ENCODE measurements at regions not wholly inside any gene's neighbourhood (a gene's known extent, or its start where the extent isn't known, plus 50 kb on each side); places are given as distances from the start of the nearest gene placed in this dataset.

DNA sequence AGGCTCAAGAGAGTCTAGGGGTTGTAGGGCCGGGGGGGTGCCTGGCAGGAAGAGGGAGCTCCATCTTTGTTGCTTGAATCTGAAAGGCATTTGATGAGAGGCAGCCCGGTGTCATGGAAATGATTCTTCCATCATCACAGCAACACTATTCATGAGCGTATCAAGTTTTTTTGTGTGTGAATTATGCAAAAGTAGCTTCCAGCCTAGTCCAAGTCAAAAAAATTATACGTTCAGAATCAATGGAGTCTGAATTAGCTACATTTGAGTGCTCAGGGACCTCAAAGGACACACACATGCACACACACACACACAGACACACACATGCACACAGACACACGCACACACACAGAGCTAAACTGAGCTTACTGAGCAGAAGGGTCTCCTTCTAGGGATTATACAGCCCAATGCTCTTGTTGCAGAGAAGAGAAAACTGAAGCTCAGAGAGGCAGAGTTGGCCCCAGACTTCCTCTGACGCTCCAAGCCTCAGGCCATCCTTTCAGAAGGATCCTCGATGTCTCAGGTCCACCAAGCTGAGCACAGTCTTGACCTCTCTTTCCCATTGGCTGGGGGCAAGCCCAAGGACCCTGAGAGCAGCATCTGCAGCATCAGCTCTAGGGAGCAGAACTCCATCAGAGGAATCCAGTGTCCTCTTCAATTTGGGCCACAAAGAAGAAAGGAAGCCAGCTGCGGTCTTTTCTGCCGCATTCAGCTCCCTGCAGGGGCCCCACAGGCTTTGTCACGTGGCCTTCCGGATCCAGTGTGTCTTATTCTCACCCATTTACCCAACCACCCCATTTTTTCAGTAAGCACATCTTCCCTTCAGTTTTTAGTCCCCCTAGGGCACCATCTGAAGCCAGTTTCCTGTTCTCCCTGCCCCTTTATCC lies 228.0 kb downstream of the UACA start:
- TF ChIP-seq, protein P1, sequence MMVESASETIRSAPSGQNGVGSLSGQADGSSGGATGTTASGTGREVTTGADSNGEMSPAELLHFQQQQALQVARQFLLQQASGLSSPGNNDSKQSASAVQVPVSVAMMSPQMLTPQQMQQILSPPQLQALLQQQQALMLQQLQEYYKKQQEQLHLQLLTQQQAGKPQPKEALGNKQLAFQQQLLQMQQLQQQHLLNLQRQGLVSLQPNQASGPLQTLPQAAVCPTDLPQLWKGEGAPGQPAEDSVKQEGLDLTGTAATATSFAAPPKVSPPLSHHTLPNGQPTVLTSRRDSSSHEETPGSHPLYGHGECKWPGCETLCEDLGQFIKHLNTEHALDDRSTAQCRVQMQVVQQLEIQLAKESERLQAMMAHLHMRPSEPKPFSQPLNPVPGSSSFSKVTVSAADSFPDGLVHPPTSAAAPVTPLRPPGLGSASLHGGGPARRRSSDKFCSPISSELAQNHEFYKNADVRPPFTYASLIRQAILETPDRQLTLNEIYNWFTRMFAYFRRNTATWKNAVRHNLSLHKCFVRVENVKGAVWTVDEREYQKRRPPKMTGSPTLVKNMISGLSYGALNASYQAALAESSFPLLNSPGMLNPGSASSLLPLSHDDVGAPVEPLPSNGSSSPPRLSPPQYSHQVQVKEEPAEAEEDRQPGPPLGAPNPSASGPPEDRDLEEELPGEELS (CRISPR knock-in tag; IDR thresholded peaks at IDR 0.05; ENCODE audit: borderline replicate concordance) = no peak
- TF ChIP-seq SIN3A (IDR thresholded peaks at IDR 0.05; ENCODE audit: borderline replicate concordance in 2 of 2, control insufficient read depth in 1 of 2, low read depth in 2 of 2, low read length in 2 of 2) (no peak), EZH2 (IDR thresholded peaks at IDR 0.05; ENCODE audit: borderline replicate concordance, low read depth, low read length) (no peak), MAZ (CRISPR knock-in tag; conservative IDR thresholded peaks at IDR 0.05 in 1 of 2, IDR thresholded peaks at IDR 0.05 in 1 of 2) (no peak), ZNF232 (CRISPR knock-in tag; IDR thresholded peaks at IDR 0.05) (no peak)
